ENCODE measurements at regions not wholly inside any gene's neighbourhood (a gene's known extent, or its start where the extent isn't known, plus 50 kb on each side); places are given as distances from the start of the nearest gene placed in this dataset.
A peak's percentile ranks its signal among the peaks of the same experiment; 100 is the strongest.

DNA sequence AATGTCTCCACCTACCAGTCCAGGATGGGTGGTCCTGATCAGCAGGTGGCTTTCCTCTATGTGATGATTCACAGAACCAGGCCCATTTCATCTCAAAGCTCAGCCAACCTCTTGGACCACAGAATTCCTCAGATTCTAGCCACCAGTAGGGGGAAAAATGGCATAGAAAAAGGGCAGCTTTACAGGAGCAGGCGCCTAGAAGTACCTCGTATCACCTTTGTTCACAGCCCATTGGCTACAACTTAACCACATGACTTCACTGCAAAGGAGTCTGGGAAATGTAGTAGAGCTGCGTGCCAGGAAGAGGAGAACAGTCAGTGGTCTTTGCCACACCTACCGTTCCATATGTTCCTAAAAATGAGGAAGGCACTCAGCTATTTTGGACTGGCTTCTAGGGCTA is 62.8 kb upstream of the DTNA start:
- no peak for DNase-seq

DNA sequence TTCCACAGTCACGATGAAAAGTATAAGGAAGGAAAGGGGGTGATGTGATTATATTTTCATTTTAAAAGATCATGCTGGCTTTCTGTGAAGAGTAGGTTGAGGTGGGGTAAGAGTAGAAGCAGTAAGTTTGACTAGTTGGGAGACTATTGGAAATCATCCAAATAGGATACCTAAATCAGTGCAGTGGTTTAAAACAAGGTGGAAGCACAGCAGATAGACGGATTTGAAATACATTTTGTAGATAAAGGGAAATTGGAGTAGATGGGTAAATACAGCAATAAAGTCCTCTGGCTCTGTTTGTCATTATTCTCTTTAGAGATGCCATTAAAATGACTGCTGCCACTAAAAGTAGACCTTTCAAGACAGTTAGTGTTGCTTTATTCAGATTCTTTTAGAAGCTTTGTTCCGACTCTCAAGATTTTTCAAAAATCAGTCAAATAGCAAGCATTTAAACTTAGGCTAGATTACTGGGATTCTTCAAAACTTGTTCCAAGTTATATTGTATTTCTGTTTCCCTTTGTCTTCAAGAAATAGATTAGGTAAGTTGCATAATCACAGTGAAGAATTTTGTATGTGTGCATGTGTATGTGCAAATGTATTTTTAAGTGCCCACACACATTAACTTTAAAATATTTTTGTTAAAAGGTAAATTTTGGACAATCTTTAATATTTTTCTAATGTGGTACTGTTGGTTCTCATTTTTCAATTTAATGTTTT is 61.7 kb upstream of the DTNA start:
- DNase-seq: no peak

DNA sequence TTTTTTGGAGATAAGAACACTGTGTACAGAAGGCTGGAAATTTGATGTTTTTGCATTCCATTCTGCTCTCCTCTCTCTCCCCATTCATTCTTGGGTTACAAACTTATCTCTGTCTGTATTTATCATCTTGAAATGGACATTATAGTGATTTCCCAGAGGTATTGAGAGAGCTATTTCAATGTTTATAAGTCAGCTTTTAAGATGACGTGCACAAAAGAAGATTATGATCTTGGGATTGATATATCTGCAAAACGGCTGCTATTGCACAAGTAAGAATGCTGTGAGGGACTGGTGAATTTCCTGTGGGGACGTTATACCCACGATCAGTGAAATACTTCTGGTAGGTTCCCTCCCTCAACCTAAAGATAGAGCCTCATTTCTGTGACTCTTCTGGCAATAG is 61.0 kb upstream of the DTNA start:
- DNase-seq: no peak

- DNase-seq: peak; percentile 31
Observed at GRCh38 chr18:34650121-34650545, 60.0 kb upstream of the DTNA start.

- no peak for DNase-seq
Observed at GRCh38 chr18:34651586-34652369, 58.3 kb upstream of the DTNA start.

GRCh38 chr18:34655131-34655530 is 55.0 kb upstream of the DTNA start:
- DNase-seq: no peak

- no peak for DNase-seq
Observed at GRCh38 chr18:34657860-34658500, 52.1 kb upstream of the DTNA start.

DNA sequence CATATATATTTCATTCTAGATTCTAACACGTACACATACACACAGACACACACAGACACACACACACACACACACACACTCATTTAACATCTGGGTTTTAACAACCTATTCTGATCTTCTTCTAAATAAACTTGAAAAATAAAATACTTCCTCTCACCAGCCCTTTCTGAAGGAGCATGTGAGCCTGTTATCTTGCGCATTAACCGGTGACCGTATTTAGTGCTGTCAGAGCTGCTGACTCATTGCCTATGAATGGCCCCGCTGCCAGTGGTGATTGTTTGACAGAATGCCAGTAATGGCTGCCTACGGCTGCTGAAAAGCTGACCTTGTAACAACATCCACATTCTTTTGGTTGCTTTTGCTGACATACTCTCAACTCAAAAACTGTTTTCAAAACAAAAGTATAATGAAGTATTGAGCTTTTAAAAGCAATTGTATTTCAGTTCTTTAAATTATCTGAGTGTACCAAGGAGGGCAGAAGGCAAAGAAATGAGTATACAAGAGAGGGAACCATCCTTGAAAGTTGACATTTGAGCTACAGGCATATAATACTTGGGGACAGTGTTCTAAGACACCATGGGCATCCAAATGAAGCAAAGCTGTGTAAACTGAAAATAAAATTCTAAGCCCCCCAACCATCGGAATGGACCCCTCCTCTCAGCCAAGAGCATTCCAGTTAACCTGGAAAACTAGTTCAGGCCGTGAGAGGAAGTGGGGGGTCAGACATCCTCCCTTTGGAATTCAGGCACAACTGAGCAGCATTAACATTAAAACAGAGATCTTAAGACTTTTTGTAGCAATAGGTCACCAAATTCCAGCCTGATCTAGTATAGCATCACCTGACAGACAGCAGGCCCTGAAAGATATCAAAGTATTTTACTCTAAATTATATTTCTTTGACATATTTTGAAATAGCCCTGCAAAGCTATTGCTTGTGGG is 50.2 kb upstream of the DTNA start:
- DNase-seq: peak; percentile 80

All from NCI-H226 (cell line).